Left ventricle myocardium inferior (tissue), 1 donor: ENCODE measurements at regions not wholly inside any gene's neighbourhood (a gene's known extent, or its start where the extent isn't known, plus 50 kb on each side); places are given as distances from the start of the nearest gene placed in this dataset.

Experiments
- DNase-seq: peaks from one replicate; pipeline ENCODE4 v3.0.0-alpha.2; 2020
- H3K27ac ChIP-seq: fragments of 200-600 bp; replicated peaks from 2 replicates; pipeline ENCODE4 v1.8.0; 2021
- H3K27me3 ChIP-seq: fragments of 200-600 bp; 2 replicates; pipeline ENCODE4 v1.8.0; 2021; ENCODE audit warnings: low read depth
- H3K36me3 ChIP-seq: fragments of 200-600 bp; 2 replicates; pipeline ENCODE4 v1.8.0; 2021
- H3K4me1 ChIP-seq: fragments of 200-600 bp; 2 replicates; pipeline ENCODE4 v1.8.0; 2021
- H3K4me3 ChIP-seq: fragments of 200-600 bp; 2 replicates; pipeline ENCODE4 v1.8.0; 2021; ENCODE audit warnings: mild to moderate bottlenecking, moderate library complexity
- H3K9me3 ChIP-seq: fragments of 200-600 bp; replicated peaks from 2 replicates; pipeline ENCODE4 v1.8.0; 2021
- intact Hi-C: fragments of 100-400 bp; cut with micrococcal nuclease; formaldehyde crosslinking; loops from one replicate; pipeline ENCODE4 v1.11.0; 2022
- TF ChIP-seq, protein P1 (sequence below): fragments of 200-600 bp; IDR thresholded peaks from 2 replicates; pipeline ENCODE4 v1.8.0; 2021; ENCODE audit warnings: antibody characterized with exemption, mild to moderate bottlenecking, borderline replicate concordance
- donor health status: DM: no; HTN: yes; CAD: no; lungs with severe emphysema.

DNA sequence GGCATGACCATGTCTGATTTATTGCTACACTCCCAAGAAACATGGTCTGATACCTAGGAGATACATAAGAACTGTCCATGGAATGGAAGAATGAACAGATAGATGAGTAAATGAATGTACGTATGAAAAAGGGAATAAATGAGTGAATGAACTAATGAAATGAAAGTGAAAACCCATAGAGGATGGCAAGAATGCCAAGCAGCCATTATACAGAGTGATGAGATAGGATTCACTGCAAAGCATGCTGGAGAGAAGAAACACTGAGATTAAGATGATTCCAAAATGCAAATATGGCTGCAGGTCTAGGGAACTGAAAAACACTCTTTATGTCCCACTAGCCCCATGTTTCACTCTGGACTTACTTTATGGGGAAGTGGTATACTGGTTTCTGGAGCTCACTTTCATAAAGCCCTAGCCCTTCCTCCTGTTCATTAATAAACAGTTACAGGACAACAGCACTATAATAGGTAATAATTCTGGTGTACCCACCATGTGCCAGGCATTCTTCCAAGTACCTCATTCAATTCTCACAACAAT is 170.3 kb upstream of the RAD23B start:
- intact Hi-C loops, result no loop called here
- DNase-seq, result no peak
- H3K4me3 ChIP-seq, result no peak overlapping the region
- TF ChIP-seq, protein P1, sequence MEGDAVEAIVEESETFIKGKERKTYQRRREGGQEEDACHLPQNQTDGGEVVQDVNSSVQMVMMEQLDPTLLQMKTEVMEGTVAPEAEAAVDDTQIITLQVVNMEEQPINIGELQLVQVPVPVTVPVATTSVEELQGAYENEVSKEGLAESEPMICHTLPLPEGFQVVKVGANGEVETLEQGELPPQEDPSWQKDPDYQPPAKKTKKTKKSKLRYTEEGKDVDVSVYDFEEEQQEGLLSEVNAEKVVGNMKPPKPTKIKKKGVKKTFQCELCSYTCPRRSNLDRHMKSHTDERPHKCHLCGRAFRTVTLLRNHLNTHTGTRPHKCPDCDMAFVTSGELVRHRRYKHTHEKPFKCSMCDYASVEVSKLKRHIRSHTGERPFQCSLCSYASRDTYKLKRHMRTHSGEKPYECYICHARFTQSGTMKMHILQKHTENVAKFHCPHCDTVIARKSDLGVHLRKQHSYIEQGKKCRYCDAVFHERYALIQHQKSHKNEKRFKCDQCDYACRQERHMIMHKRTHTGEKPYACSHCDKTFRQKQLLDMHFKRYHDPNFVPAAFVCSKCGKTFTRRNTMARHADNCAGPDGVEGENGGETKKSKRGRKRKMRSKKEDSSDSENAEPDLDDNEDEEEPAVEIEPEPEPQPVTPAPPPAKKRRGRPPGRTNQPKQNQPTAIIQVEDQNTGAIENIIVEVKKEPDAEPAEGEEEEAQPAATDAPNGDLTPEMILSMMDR, result no peak
- H3K36me3 ChIP-seq, result no peaks in the 10 kb centered on the region
- H3K27ac ChIP-seq, result no peak overlapping the region
- no peaks in the 10 kb centered on the region for H3K9me3 ChIP-seq
- H3K4me1 ChIP-seq, result no peaks in the 10 kb centered on the region
- H3K27me3 ChIP-seq, result peaks cover 49% of the 10 kb centered on the region

DNA sequence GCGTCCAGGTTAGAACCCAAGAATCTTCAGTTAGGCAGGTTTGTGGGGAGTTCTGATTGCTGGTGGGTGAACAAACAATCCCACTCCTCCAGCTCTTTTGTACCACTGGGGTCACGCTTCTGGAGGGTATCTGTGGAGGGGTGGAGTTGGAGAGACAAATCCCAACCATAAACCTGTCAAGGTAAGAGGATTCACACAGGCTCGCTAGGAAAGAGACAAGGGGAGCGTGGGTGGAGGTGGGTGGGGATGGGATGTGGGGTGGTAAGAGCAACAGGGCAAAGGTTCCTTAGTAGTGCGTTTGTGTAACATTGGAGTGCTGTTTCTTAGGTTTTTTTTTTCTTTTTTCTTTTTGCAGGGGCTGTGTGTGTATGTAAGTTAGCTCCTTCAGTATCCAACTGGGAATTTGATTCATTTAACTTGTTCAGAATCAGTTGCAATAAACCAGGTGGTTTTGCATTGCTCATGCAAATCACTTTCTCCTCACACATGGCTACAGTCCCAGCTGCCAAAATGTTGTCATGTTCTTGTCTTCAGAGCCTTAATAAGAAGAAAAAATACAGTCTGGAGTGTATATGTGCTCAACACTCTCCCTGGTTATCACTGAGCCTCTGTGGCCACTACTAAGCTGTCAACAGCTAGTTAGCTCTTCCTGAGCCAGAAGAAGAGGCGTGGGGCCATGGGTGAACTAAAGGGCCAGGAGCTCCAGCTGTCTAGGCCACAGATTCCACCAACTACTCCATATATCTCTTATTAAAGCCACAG is 164.0 kb upstream of the RAD23B start:
- no peak overlapping the region for H3K4me3 ChIP-seq
- H3K27ac ChIP-seq, result no peak overlapping the region
- DNase-seq, result no peak
- H3K36me3 ChIP-seq, result no peaks in the 10 kb centered on the region
- H3K4me1 ChIP-seq, result peaks cover 11% of the 10 kb centered on the region
- no peaks in the 10 kb centered on the region for H3K9me3 ChIP-seq
- TF ChIP-seq, protein P1, result no peak
- peaks cover 3% of the 10 kb centered on the region for H3K27me3 ChIP-seq
- intact Hi-C loops, result no loop called here

DNA sequence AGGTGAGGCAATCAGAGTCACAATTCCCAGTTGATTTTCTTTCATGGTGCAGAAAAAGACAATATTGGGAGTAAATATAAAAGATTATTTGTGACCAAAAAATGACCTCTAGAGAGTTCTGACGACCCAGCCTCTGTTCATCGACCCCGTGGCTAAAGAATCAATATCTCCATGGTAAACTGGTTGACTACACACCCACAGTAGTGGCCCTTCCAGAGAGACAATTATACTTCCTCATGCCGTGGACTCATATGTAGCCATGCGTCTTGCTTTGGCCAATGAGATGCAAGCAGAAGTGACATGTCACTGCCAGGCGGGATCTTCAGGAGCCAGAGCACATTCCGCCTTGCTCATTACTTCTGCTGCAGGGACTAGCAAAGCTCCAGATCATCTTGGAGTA is 163.3 kb upstream of the RAD23B start:
- H3K27me3 ChIP-seq, result no peaks in the 10 kb centered on the region
- no peaks in the 10 kb centered on the region for H3K9me3 ChIP-seq
- no peak overlapping the region for H3K4me3 ChIP-seq
- TF ChIP-seq, protein P1, result no peak
- no peaks in the 10 kb centered on the region for H3K36me3 ChIP-seq
- DNase-seq, result no peak
- peaks cover 11% of the 10 kb centered on the region for H3K4me1 ChIP-seq
- H3K27ac ChIP-seq, result no peak overlapping the region
- intact Hi-C loops, result no loop called here

DNA sequence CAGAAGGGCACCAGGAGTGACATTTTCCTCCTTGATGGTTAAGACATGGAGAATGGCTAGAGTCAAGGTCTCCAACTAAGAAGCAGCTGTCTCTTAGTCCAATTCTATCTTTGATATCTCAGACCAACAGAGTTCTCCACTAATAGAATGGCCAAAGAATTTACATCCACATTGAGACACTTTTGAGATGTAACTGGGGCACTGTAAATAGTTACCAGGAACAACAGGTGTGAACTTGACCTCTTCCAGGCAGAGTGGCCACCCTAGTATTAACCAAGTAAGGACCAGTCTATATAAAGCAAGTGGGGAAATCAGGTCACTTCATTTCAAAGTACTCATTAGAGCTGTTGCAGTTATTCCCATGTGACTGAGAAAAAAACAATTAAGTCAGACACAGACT is 159.7 kb upstream of the RAD23B start:
- intact Hi-C loops, result no loop called here
- peaks cover 21% of the 10 kb centered on the region for H3K27me3 ChIP-seq
- TF ChIP-seq, protein P1, result no peak
- no peak for DNase-seq
- no peak overlapping the region for H3K4me3 ChIP-seq
- H3K27ac ChIP-seq, result no peak overlapping the region
- H3K9me3 ChIP-seq, result no peaks in the 10 kb centered on the region
- H3K36me3 ChIP-seq, result no peaks in the 10 kb centered on the region
- H3K4me1 ChIP-seq, result peaks cover 11% of the 10 kb centered on the region

DNA sequence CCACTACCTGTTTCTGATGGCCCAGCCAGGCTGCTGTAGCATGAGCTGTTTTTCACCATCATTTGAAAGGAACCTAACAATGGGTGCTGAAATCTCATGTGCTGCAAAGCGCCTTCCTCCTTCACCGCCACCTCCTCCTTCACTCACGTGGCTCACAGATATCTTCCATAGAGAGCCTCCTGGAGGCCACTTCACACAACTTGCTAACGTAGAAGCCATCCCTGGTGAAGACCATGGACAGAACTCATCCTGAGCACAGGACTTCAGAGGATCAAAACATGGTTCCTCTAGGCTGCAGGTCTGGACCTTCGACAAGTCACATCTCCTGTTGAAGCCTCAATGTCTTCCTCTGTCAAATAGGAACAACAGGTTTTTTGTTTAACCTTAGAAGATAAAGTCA is 155.5 kb upstream of the RAD23B start:
- Histone ChIP-seq H3K36me3 (no peaks in the 10 kb centered on the region), H3K4me3 (no peak overlapping the region), H3K4me1 (no peaks in the 10 kb centered on the region), H3K27ac (no peak overlapping the region), H3K27me3 (peaks cover 31% of the 10 kb centered on the region), H3K9me3 (no peaks in the 10 kb centered on the region)
- no peak for DNase-seq
- intact Hi-C loops, result no loop called here
- TF ChIP-seq, protein P1, result no peak
